ENCODE measurements at regions not wholly inside any gene's neighbourhood (a gene's known extent, or its start where the extent isn't known, plus 50 kb on each side); places are given as distances from the start of the nearest gene placed in this dataset.

GRCh38 chr13:40391788-40392187, 274.7 kb downstream of the FOXO1 start:
- Mint-ChIP-seq H3K27ac (ENCODE audit: unreplicated experiment) (no peak overlapping the region), H3K4me3 (ENCODE audit: unreplicated experiment) (no peak overlapping the region), H3K4me1 (ENCODE audit: low read depth, unreplicated experiment) (no peaks in the 10 kb centered on the region), H3K9me3 (ENCODE audit: unreplicated experiment) (peaks cover 2% of the 10 kb centered on the region), H3K27me3 (ENCODE audit: low read depth, unreplicated experiment) (peaks cover 8% of the 10 kb centered on the region), H3K36me3 (ENCODE audit: low read depth, unreplicated experiment) (no peaks in the 10 kb centered on the region)
- Histone ChIP-seq H3K4me1 (ENCODE audit: insufficient read depth, low read length) (peaks cover 8% of the 10 kb centered on the region), H3K4me2 (ENCODE audit: low read length) (no peak overlapping the region), H3K9ac (ENCODE audit: low read length) (no peak overlapping the region), H2AFZ (ENCODE audit: low read depth, low read length) (no peak overlapping the region), H3K27me3 (ENCODE audit: insufficient read depth, low read length) (no peaks in the 10 kb centered on the region), H3K79me2 (ENCODE audit: insufficient read depth, low read length) (no peaks in the 10 kb centered on the region), H3K9me3 (ENCODE audit: insufficient read depth, low read depth, low read length) (no peaks in the 10 kb centered on the region), H3K36me3 (ENCODE audit: insufficient read depth, low read length) (no peaks in the 10 kb centered on the region), H4K20me1 (ENCODE audit: insufficient read depth, low read length) (no peaks in the 10 kb centered on the region), H3K27ac (ENCODE audit: low read depth, low read length) (no peak overlapping the region), H3K4me3 (ENCODE audit: insufficient read depth, low read depth, low read length) (no peak overlapping the region)
- TF ChIP-seq CTCF (IDR thresholded peaks at IDR 0.05; ENCODE audit: insufficient read depth, low read depth, low read length) (no peak), EZH2 (IDR thresholded peaks at IDR 0.05; ENCODE audit: insufficient read depth, low read length) (no peak)
- DNase-seq (ENCODE audit: low read depth) (no peak), FAIRE-seq (no peak)

GRCh38 chr13:40394304-40394985, 272.0 kb downstream of the FOXO1 start:
- DNase-seq (ENCODE audit: low read depth) (no peak), FAIRE-seq (no peak)
- no peaks in the 10 kb centered on the region for H4K20me1 ChIP-seq (ENCODE audit: insufficient read depth, low read length)
- no peak overlapping the region for H3K4me3 Mint-ChIP-seq (ENCODE audit: unreplicated experiment)
- H3K27ac Mint-ChIP-seq (ENCODE audit: unreplicated experiment): no peak overlapping the region
- no peak overlapping the region for H3K27ac ChIP-seq (ENCODE audit: low read depth, low read length)
- H3K27me3 ChIP-seq (ENCODE audit: insufficient read depth, low read length): no peaks in the 10 kb centered on the region
- no peaks in the 10 kb centered on the region for H3K4me1 ChIP-seq (ENCODE audit: insufficient read depth, low read length)
- no peak overlapping the region for H3K4me2 ChIP-seq (ENCODE audit: low read length)
- peaks cover 6% of the 10 kb centered on the region for H3K27me3 Mint-ChIP-seq (ENCODE audit: low read depth, unreplicated experiment)
- no peak overlapping the region for H2AFZ ChIP-seq (ENCODE audit: low read depth, low read length)
- H3K36me3 ChIP-seq (ENCODE audit: insufficient read depth, low read length): no peaks in the 10 kb centered on the region
- TF ChIP-seq EZH2 (IDR thresholded peaks at IDR 0.05; ENCODE audit: insufficient read depth, low read length) (no peak), CTCF (IDR thresholded peaks at IDR 0.05; ENCODE audit: insufficient read depth, low read depth, low read length) (no peak)
- peaks cover 2% of the 10 kb centered on the region for H3K9me3 Mint-ChIP-seq (ENCODE audit: unreplicated experiment)
- no peak overlapping the region for H3K9ac ChIP-seq (ENCODE audit: low read length)
- H3K4me1 Mint-ChIP-seq (ENCODE audit: low read depth, unreplicated experiment): no peaks in the 10 kb centered on the region
- H3K36me3 Mint-ChIP-seq (ENCODE audit: low read depth, unreplicated experiment): no peaks in the 10 kb centered on the region
- H3K9me3 ChIP-seq (ENCODE audit: insufficient read depth, low read depth, low read length): no peaks in the 10 kb centered on the region
- no peaks in the 10 kb centered on the region for H3K79me2 ChIP-seq (ENCODE audit: insufficient read depth, low read length)
- H3K4me3 ChIP-seq (ENCODE audit: insufficient read depth, low read depth, low read length): no peak overlapping the region

- H3K36me3 Mint-ChIP-seq (ENCODE audit: low read depth, unreplicated experiment): no peaks in the 10 kb centered on the region
- peaks cover 2% of the 10 kb centered on the region for H3K9me3 Mint-ChIP-seq (ENCODE audit: unreplicated experiment)
- no peak for FAIRE-seq
- H3K9me3 ChIP-seq (ENCODE audit: insufficient read depth, low read depth, low read length): no peaks in the 10 kb centered on the region
- no peaks in the 10 kb centered on the region for H3K79me2 ChIP-seq (ENCODE audit: insufficient read depth, low read length)
- H3K27ac ChIP-seq (ENCODE audit: low read depth, low read length): no peak overlapping the region
- no peaks in the 10 kb centered on the region for H3K36me3 ChIP-seq (ENCODE audit: insufficient read depth, low read length)
- no peak overlapping the region for H3K4me3 ChIP-seq (ENCODE audit: insufficient read depth, low read depth, low read length)
- no peak overlapping the region for H3K4me2 ChIP-seq (ENCODE audit: low read length)
- no peak for DNase-seq (ENCODE audit: low read depth)
- no peak overlapping the region for H3K27ac Mint-ChIP-seq (ENCODE audit: unreplicated experiment)
- H3K27me3 Mint-ChIP-seq (ENCODE audit: low read depth, unreplicated experiment): no peaks in the 10 kb centered on the region
- H3K27me3 ChIP-seq (ENCODE audit: insufficient read depth, low read length): no peaks in the 10 kb centered on the region
- peaks cover 18% of the 10 kb centered on the region for H3K4me1 ChIP-seq (ENCODE audit: insufficient read depth, low read length)
- no peak overlapping the region for H3K4me3 Mint-ChIP-seq (ENCODE audit: unreplicated experiment)
- no peak for TF ChIP-seq CTCF (IDR thresholded peaks at IDR 0.05; ENCODE audit: insufficient read depth, low read depth, low read length)
- no peaks in the 10 kb centered on the region for H4K20me1 ChIP-seq (ENCODE audit: insufficient read depth, low read length)
- no peak overlapping the region for H3K9ac ChIP-seq (ENCODE audit: low read length)
- H2AFZ ChIP-seq (ENCODE audit: low read depth, low read length): no peak overlapping the region
- H3K4me1 Mint-ChIP-seq (ENCODE audit: low read depth, unreplicated experiment): peaks cover 14% of the 10 kb centered on the region
These were observed 268.4 kb downstream of the FOXO1 start for GRCh38 chr13:40398065-40398464.

Measured in astrocyte (in vitro differentiated cells and primary cell).